GM23338 (cell line): ENCODE measurements at regions not wholly inside any gene's neighbourhood (a gene's known extent, or its start where the extent isn't known, plus 50 kb on each side); places are given as distances from the start of the nearest gene placed in this dataset.

Experiments used
- CTCF ChIP-seq, 2 experiments: fragments of 200-600 bp in 1 of 2; sonication (generic) in 1 of 2; conservative IDR thresholded peaks; 2 replicates each; pipeline versions ENCODE4 v1.5.1 to v1.6.1; 2016 to 2017; ENCODE audit warnings: antibody characterized with exemption in 2 of 2, low read depth in 2 of 2, mild to moderate bottlenecking in 2 of 2, moderate library complexity in 1 of 2
- POLR2AphosphoS5 ChIP-seq: IDR thresholded peaks from 2 replicates; pipeline ENCODE4 v1.6.1; 2016; ENCODE audit warnings: antibody characterized with exemption, low read depth
- REST ChIP-seq: IDR thresholded peaks from one replicate; pipeline ENCODE4 v1.6.1; 2018; ENCODE audit warnings: antibody characterized with exemption; ENCODE audit not compliant: unreplicated experiment

- TF ChIP-seq CTCF (conservative IDR thresholded peaks at IDR 0.05; ENCODE audit: low read depth in 2 of 2) (no peak), POLR2AphosphoS5 (no peak), REST (no peak)
Measured at GRCh38 chr1:193335806-193336428, 149.5 kb upstream of the B3GALT2 start.
